Chondrocyte (in vitro differentiated cells): ENCODE measurements at regions not wholly inside any gene's neighbourhood (a gene's known extent, or its start where the extent isn't known, plus 50 kb on each side); places are given as distances from the start of the nearest gene placed in this dataset.

Experiments used
- DNase-seq: peaks from one replicate; pipeline ENCODE4 v3.0.0; 2021; ENCODE audit warnings: mixed read lengths, low spot score
- H3K27ac Mint-ChIP-seq: one replicate; pipeline ENCODE4 v1.8.0; 2021; ENCODE audit warnings: mild to moderate bottlenecking, moderate library complexity, mixed read lengths; ENCODE audit not compliant: unreplicated experiment
- H3K27me3 Mint-ChIP-seq: 2 replicates; pipeline ENCODE4 v1.8.0; 2021; ENCODE audit warnings: low read depth, mixed read lengths
- H3K36me3 Mint-ChIP-seq: 2 replicates; pipeline ENCODE4 v1.8.0; 2021; ENCODE audit warnings: low read depth, mixed read lengths
- H3K4me1 Mint-ChIP-seq: 2 replicates; pipeline ENCODE4 v1.8.0; 2021; ENCODE audit warnings: low read depth, mild to moderate bottlenecking, mixed read lengths
- H3K4me3 Mint-ChIP-seq: one replicate; pipeline ENCODE4 v1.8.0; 2021; ENCODE audit warnings: mild to moderate bottlenecking, moderate library complexity, mixed read lengths; ENCODE audit not compliant: unreplicated experiment
- H3K9me3 Mint-ChIP-seq: 2 replicates; pipeline ENCODE4 v1.8.0; 2021; ENCODE audit warnings: low read depth, mixed read lengths
- TF ChIP-seq, protein P1 (sequence below): fragments of 200-600 bp; sonication (generic); IDR thresholded peaks from 2 replicates; pipeline ENCODE4 v1.5.0; 2021; ENCODE audit warnings: antibody characterized with exemption, mild to moderate bottlenecking, moderate library complexity

GRCh38 chr19:28242317-28242927, 970.5 kb downstream of the UQCRFS1 start:
- Mint-ChIP-seq H3K4me1 (no peaks in the 10 kb centered on the region), H3K9me3 (peaks cover 4% of the 10 kb centered on the region), H3K27ac (no peak overlapping the region), H3K27me3 (no peaks in the 10 kb centered on the region), H3K36me3 (no peaks in the 10 kb centered on the region), H3K4me3 (no peak overlapping the region)
- TF ChIP-seq, protein P1, sequence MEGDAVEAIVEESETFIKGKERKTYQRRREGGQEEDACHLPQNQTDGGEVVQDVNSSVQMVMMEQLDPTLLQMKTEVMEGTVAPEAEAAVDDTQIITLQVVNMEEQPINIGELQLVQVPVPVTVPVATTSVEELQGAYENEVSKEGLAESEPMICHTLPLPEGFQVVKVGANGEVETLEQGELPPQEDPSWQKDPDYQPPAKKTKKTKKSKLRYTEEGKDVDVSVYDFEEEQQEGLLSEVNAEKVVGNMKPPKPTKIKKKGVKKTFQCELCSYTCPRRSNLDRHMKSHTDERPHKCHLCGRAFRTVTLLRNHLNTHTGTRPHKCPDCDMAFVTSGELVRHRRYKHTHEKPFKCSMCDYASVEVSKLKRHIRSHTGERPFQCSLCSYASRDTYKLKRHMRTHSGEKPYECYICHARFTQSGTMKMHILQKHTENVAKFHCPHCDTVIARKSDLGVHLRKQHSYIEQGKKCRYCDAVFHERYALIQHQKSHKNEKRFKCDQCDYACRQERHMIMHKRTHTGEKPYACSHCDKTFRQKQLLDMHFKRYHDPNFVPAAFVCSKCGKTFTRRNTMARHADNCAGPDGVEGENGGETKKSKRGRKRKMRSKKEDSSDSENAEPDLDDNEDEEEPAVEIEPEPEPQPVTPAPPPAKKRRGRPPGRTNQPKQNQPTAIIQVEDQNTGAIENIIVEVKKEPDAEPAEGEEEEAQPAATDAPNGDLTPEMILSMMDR, result peak; percentile 76
- DNase-seq, result no peak

DNA sequence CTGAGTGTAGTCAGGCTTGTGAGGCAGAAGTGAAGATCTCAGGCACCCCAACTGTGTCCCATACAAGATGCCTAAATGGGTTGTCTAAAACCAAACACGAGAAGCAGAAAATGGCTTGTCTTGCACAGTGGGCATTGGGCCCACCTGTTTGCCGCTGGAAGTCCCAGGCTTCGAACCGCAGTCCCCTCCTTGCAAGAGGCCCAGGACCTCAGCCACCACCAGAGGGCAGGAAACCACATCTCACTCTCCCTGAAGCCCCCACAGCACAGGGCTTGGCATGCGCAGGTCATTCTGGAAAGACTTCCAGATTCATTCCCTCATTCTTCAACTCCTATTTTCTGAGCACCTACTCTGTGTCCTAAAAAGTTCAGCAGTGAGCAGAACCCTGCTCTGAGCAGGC, 973.7 kb downstream of the UQCRFS1 start:
- Mint-ChIP-seq H3K27ac (no peak overlapping the region), H3K4me1 (peaks cover 10% of the 10 kb centered on the region), H3K36me3 (no peaks in the 10 kb centered on the region), H3K4me3 (no peak overlapping the region), H3K27me3 (no peaks in the 10 kb centered on the region), H3K9me3 (no peaks in the 10 kb centered on the region)
- DNase-seq, result no peak
- TF ChIP-seq, protein P1, result peak; percentile 51

GRCh38 chr19:28238270-28238820, 974.6 kb downstream of the UQCRFS1 start:
- H3K27ac Mint-ChIP-seq, result no peak overlapping the region
- no peak overlapping the region for H3K4me3 Mint-ChIP-seq
- peaks cover 12% of the 10 kb centered on the region for H3K4me1 Mint-ChIP-seq
- no peaks in the 10 kb centered on the region for H3K27me3 Mint-ChIP-seq
- TF ChIP-seq, protein P1, result no peak
- H3K36me3 Mint-ChIP-seq, result no peaks in the 10 kb centered on the region
- no peak for DNase-seq
- no peaks in the 10 kb centered on the region for H3K9me3 Mint-ChIP-seq

DNA sequence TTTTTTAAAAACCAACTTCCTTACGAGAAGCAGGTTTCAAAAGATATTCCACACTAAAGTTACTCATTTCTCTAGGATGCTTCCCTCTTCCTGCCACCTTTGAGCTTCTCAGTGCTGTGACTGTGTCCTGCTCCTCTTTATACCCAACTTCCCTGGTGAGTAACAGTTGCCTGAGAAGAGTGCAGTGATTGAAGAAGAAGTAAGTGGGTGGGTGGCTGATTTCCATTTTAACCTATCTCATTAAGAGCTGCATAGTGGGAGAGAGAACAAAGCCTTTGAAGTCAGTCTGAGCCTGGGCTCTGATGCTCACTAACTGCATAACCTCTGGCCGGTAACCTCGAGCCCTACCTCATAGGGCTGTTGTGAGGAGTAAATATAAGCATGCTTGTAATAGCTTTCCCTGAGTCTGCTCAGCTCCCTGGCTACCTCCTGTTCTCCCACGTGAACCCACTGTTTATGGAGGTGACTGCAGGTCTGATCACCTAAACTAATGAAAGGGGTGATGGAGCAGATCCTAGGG, 977.3 kb downstream of the UQCRFS1 start:
- Mint-ChIP-seq H3K4me3 (no peak overlapping the region), H3K36me3 (no peaks in the 10 kb centered on the region), H3K27me3 (peaks cover 2% of the 10 kb centered on the region), H3K4me1 (peaks cover 12% of the 10 kb centered on the region), H3K27ac (no peak overlapping the region), H3K9me3 (no peaks in the 10 kb centered on the region)
- TF ChIP-seq, protein P1, result no peak
- DNase-seq, result no peak

DNA sequence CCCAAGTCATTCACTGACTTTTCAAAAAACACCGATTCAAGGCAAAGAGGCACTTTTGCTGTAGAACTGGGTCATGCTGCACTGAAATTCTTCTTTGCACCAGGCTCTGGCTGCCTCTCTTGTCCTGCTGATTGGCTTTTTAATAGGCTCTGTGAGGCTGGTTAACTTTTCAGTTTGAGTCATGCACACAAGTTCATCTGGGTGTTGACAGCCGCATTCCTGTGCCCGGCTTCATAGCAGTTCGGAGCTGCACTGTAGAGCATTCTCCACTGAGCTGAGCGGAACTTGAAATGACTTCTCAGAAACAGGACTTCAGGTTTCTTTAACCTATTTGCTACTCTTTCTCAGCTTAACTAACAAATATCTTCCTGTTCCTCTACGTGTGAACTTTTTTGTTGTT, 978.3 kb downstream of the UQCRFS1 start:
- Mint-ChIP-seq H3K4me3 (peak overlapping the region; percentile 34), H3K27ac (peak overlapping the region; percentile 71), H3K27me3 (peaks cover 2% of the 10 kb centered on the region), H3K9me3 (no peaks in the 10 kb centered on the region), H3K4me1 (peaks cover 12% of the 10 kb centered on the region), H3K36me3 (no peaks in the 10 kb centered on the region)
- DNase-seq, result no peak
- TF ChIP-seq, protein P1, result no peak
